GM12878 (cell line): ENCODE measurements at regions not wholly inside any gene's neighbourhood (a gene's known extent, or its start where the extent isn't known, plus 50 kb on each side); places are given as distances from the start of the nearest gene placed in this dataset.
"Not testable (repeated sequence)": the region's sequence is repeated elsewhere in the genome, so short reads cannot be mapped to it uniquely, and the experiment has no call there.

Source experiments
- ATAC-seq: fragments of 200-7000 bp; cut with Tn5 transposase; 3 replicates; pipeline ENCODE4 v1.9.1; 2020; ENCODE audit warnings: mild to moderate bottlenecking, moderate library complexity
- BruUV-seq: library from RNA; stranded (reverse); fragments of 400-500 nt; replicated peaks from 2 replicates; lab custom pipeline; 2021; lab: Mats Ljungman, UMichigan
- CTCF ChIA-PET: fragments of 300-600 bp; sonication (Branson Sonifier 250); formaldehyde crosslinking; extraction: SDS; loops from one replicate; lab custom pipeline; 2021; ENCODE audit warnings: inconsistent platforms; lab: Yijun Ruan, JAX
- POLR2A ChIA-PET: fragments of 350-600 bp; formaldehyde crosslinking; extraction: SDS; loops from one replicate; lab custom pipeline; 2021; ENCODE audit warnings: inconsistent platforms; lab: Charles Lee
- RAD21 ChIA-PET: fragments of 300-600 bp; sonication (Branson Sonifier 250); formaldehyde crosslinking; loops from one replicate; lab custom pipeline; 2023; ENCODE audit warnings: antibody characterized with exemption; ENCODE audit not compliant: unreplicated experiment; lab: Charles Lee
- SMC1A ChIA-PET: fragments of 300-600 bp; sonication (Branson Sonifier 250); formaldehyde crosslinking; loops from one replicate; lab custom pipeline; 2023; ENCODE audit not compliant: unreplicated experiment, uncharacterized antibody; lab: Charles Lee
- DNase-seq: peaks from one replicate; pipeline ENCODE4 v3.0.0-alpha.2; 2011; ENCODE audit warnings: low read depth, low spot score
- FAIRE-seq: peaks from 3 replicates; lab custom pipeline; 2011; peaks lifted over from hg19 to GRCh38; lab: Jason Lieb, UNC
- H2AFZ ChIP-seq: 2 replicates; pipeline ENCODE4 v1.6.0; 2011; ENCODE audit warnings: low read depth, low read length, control low read depth; ENCODE audit not compliant: control insufficient read depth
- H3K27ac ChIP-seq: 2 replicates; pipeline ENCODE4 v1.5.1; 2011; ENCODE audit warnings: control low read depth; ENCODE audit not compliant: control insufficient read depth, insufficient read depth
- H3K27me3 ChIP-seq, 2 experiments: replicated peaks in 1 of 2; 2 replicates each; pipeline versions ENCODE4 v1.6.0 to v1.6.1; 2011; ENCODE audit warnings: low read length in 1 of 2; ENCODE audit not compliant: control insufficient read depth in 2 of 2, insufficient read depth in 2 of 2
- H3K36me3 ChIP-seq, 2 experiments: 2 replicates each; pipeline ENCODE4 v1.5.1; 2011; ENCODE audit warnings: low read length in 1 of 2; ENCODE audit not compliant: control insufficient read depth in 2 of 2, insufficient read depth in 2 of 2
- H3K4me1 ChIP-seq: 2 replicates; pipeline ENCODE4 v1.6.1; 2011; ENCODE audit warnings: mild to moderate bottlenecking, low read length, moderate library complexity, mixed read lengths; ENCODE audit not compliant: control insufficient read depth, insufficient read depth
- H3K4me2 ChIP-seq: 2 replicates; pipeline ENCODE4 v1.6.0; 2011; ENCODE audit warnings: control low read depth; ENCODE audit not compliant: control insufficient read depth, insufficient read depth
- H3K4me3 ChIP-seq: fragments of 200-600 bp; sonication (generic); 2 replicates; pipeline ENCODE4 v1.5.1; 2016
- H3K79me2 ChIP-seq: 2 replicates; pipeline ENCODE4 v1.6.0; 2011; ENCODE audit warnings: low read length; ENCODE audit not compliant: control insufficient read depth, insufficient read depth
- H3K9ac ChIP-seq: 2 replicates; pipeline ENCODE4 v1.8.0; 2011; ENCODE audit warnings: low read length, control low read depth, mixed read lengths; ENCODE audit not compliant: control insufficient read depth, insufficient read depth
- H3K9me3 ChIP-seq: replicated peaks from 3 replicates; pipeline ENCODE4 v1.5.1; 2011; ENCODE audit warnings: mild to moderate bottlenecking, low read length; ENCODE audit not compliant: control insufficient read depth, insufficient read depth
- H4K20me1 ChIP-seq: 2 replicates; pipeline ENCODE4 v1.6.0; 2011; ENCODE audit not compliant: control insufficient read depth, insufficient read depth
- WGBS: methylation state at CpG from one replicate; pipeline ENCODE4 v1.1.6; 2016; ENCODE audit warnings: low lambda C conversion rate; ENCODE audit not compliant: insufficient replicate concordance, insufficient coverage; ENCODE audit errors: missing lambda C conversion rate; 5-methylcytosine and 5-hydroxymethylcytosine counted together
- in situ Hi-C: fragments of 300-500 bp; cut with MboI; formaldehyde crosslinking; loops from 9 replicates; pipeline ENCODE4 v1.14.3; 2018; ENCODE audit warnings: mixed read lengths
- intact Hi-C: fragments of 100-400 bp; cut with micrococcal nuclease; formaldehyde crosslinking; loops from one replicate; pipeline ENCODE4 v1.14.2; 2022; ENCODE audit not compliant: unreplicated experiment

DNA sequence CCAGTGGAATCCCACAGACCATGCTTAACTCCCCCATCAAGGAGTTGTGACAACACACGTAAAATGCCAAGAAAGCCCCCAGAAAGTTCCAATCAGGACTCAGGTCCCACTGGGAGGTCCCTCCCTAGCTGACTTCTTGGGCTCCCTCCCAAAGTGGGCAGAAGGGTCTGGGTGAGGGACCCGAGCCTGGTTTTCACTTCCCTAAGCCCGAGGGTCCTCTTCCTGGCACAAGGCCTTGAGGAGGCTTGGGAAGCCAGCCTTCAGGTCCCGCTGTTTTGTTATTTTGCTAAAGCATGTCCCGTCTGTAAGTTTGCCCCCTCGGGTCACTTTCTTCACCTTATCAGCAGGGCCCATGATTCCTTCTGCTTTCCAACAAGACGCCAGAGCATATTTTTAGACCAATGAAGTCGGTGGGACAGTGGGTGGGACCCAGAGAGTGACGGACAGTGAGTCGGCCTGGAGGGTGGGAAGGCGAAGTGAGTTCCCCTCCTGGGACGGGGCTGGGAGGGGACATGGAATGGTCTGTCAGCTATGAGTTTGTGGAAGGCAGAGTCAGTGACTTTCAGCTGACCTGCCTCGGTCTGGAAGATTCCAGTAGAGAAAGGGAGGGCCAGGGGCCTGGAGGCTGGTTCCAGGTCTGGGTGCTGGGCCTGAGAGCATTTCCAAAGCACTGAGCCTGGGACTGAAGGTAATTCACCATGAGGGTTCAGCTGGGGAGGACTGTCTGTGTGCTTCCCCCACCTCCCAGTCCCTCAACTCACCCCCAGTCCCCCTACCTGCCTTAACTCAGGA lies 261.3 kb downstream of the GOLGA6L6 start:
- BruUV-seq, H3K4me2 ChIP-seq, SMC1A ChIA-PET, H4K20me1 ChIP-seq, FAIRE-seq, H3K4me1 ChIP-seq, H3K36me3 ChIP-seq, in situ Hi-C loops, H2AFZ ChIP-seq, H3K79me2 ChIP-seq, ATAC-seq, H3K9me3 ChIP-seq, H3K27me3 ChIP-seq, RAD21 ChIA-PET, H3K4me3 ChIP-seq, intact Hi-C loops, H3K27ac ChIP-seq, H3K9ac ChIP-seq, DNase-seq, CTCF ChIA-PET, POLR2A ChIA-PET: not testable (repeated sequence)
- 27% methylated on average over 13 of the region's 13 CpGs for WGBS

DNA sequence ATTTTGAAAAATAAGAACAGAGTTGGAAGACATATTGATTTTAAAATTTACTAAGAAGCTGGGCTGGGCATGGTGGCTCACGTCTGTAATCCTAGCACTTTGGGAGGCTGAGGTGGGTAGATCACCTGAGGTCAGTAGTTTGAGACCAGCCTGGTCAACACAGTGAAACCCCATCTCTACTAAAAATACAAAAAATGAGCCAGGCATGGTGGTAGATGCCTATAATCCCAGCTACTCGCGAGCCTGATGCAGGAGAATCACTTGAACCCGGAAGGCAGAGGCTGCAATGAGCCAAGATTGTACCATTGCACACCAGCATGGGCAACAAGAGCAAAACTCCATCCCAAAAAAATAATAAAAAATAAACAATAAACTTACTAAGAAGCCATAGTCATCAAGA lies 262.5 kb downstream of the GOLGA6L6 start:
- H3K27ac ChIP-seq, H3K4me2 ChIP-seq, H3K79me2 ChIP-seq, CTCF ChIA-PET, H3K4me1 ChIP-seq, BruUV-seq, H3K36me3 ChIP-seq, POLR2A ChIA-PET, H3K4me3 ChIP-seq, H4K20me1 ChIP-seq, SMC1A ChIA-PET, intact Hi-C loops, DNase-seq, FAIRE-seq, H3K9ac ChIP-seq, RAD21 ChIA-PET, ATAC-seq, H3K9me3 ChIP-seq, H2AFZ ChIP-seq, H3K27me3 ChIP-seq, in situ Hi-C loops: not testable (repeated sequence)
- 5% methylated on average over 4 of the region's 4 CpGs for WGBS

DNA sequence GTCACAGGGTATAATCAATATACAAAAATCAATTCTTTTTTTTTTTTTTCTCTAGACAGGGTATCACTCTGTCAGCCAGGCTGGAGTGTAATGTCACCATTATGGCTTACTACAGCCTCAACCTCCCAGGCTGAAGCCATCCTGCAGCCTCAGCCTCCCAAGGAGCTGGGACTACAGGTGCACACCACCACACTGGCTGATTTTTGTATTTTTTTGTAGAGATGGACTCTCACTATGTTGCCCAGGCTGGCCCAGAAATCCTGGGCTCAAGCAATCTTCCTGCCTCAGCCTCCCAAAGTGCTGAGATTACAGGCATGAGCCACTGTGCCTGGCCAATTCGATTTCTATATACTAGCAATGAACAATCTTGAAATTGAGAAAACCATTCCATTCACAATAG lies 263.2 kb downstream of the GOLGA6L6 start:
- H4K20me1 ChIP-seq, H3K27ac ChIP-seq, in situ Hi-C loops, DNase-seq, BruUV-seq, SMC1A ChIA-PET, H2AFZ ChIP-seq, FAIRE-seq, POLR2A ChIA-PET, RAD21 ChIA-PET, H3K27me3 ChIP-seq, ATAC-seq, H3K36me3 ChIP-seq, H3K4me3 ChIP-seq, H3K4me1 ChIP-seq, H3K9me3 ChIP-seq, H3K9ac ChIP-seq, CTCF ChIA-PET, H3K79me2 ChIP-seq, intact Hi-C loops, H3K4me2 ChIP-seq: not testable (repeated sequence)
- WGBS: 0% methylated on average over 1 of the region's 1 CpG

DNA sequence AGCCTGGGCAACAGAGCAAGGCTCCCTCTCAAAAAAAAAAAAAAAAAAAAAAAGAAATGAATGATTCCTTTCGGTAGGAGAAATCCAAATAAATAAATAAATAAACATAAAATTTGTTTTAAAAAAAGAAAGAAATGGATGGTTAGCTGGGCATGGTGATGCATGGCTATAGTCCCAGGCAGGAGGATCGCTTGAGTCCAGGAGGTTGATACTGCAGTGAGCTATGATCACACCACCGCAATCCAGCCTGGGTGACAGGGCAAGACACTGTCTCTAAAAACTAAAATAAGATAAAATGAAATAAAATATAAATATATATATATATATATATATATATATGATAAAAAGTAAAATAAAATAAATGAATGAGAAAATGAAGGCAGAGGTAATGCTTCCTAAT lies 264.1 kb downstream of the GOLGA6L6 start:
- H3K4me2 ChIP-seq, BruUV-seq, H3K36me3 ChIP-seq, RAD21 ChIA-PET, H3K4me1 ChIP-seq, H3K27me3 ChIP-seq, intact Hi-C loops, CTCF ChIA-PET, H3K27ac ChIP-seq, H4K20me1 ChIP-seq, H3K4me3 ChIP-seq, ATAC-seq, DNase-seq, FAIRE-seq, H3K79me2 ChIP-seq, H3K9me3 ChIP-seq, POLR2A ChIA-PET, H2AFZ ChIP-seq, H3K9ac ChIP-seq, SMC1A ChIA-PET, in situ Hi-C loops: not testable (repeated sequence)
- 29% methylated on average over 3 of the region's 3 CpGs for WGBS
